T-helper 1 cell (primary cell): ENCODE measurements at regions not wholly inside any gene's neighbourhood (a gene's known extent, or its start where the extent isn't known, plus 50 kb on each side); places are given as distances from the start of the nearest gene placed in this dataset.
"Not testable (repeated sequence)": the region's sequence is repeated elsewhere in the genome, so short reads cannot be mapped to it uniquely, and the experiment has no call there.

Experiments
- DNase-seq, 5 donors: peaks; one replicate each; pipeline ENCODE4 v3.0.0-alpha.2; 2012 to 2020

- DNase-seq: not testable (repeated sequence)
These were observed 340.2 kb upstream of the MEIS1 start for GRCh38 chr2:66094689-66095088.

GRCh38 chr2:66093371-66093770 is 341.6 kb upstream of the MEIS1 start:
- DNase-seq: no peak

- no peak for DNase-seq
These were observed 349.9 kb upstream of the MEIS1 start for GRCh38 chr2:66084948-66085590.

- no peak for DNase-seq
These were observed 352.3 kb upstream of the MEIS1 start for GRCh38 chr2:66082581-66082980.

GRCh38 chr2:66080127-66080526 is 354.8 kb upstream of the MEIS1 start:
- no peak for DNase-seq

- DNase-seq: no peak
These were observed 361.8 kb upstream of the MEIS1 start for GRCh38 chr2:66073172-66073571.

GRCh38 chr2:66070721-66071602 is 364.0 kb upstream of the MEIS1 start:
- DNase-seq: no peak

- no peak for DNase-seq
These were observed 364.8 kb upstream of the MEIS1 start for GRCh38 chr2:66069937-66070720.

GRCh38 chr2:66066032-66066431 is 368.9 kb upstream of the MEIS1 start:
- DNase-seq: no peak

- no peak for DNase-seq
These were observed 375.6 kb upstream of the MEIS1 start for GRCh38 chr2:66059332-66059731.

GRCh38 chr2:66058675-66059074 is 376.2 kb upstream of the MEIS1 start:
- DNase-seq: no peak

- DNase-seq: no peak
These were observed 377.1 kb upstream of the MEIS1 start for GRCh38 chr2:66057844-66058243.

- no peak for DNase-seq
These were observed 384.5 kb upstream of the MEIS1 start for GRCh38 chr2:66050392-66050791.

GRCh38 chr2:66048667-66049066 is 386.3 kb upstream of the MEIS1 start:
- DNase-seq: no peak

GRCh38 chr2:66041902-66042657 is 392.8 kb upstream of the MEIS1 start:
- no peak for DNase-seq

- DNase-seq: no peak
These were observed 398.0 kb upstream of the MEIS1 start for GRCh38 chr2:66036948-66037347.

- DNase-seq: no peak
These were observed 400.5 kb upstream of the MEIS1 start for GRCh38 chr2:66034467-66034866.

GRCh38 chr2:66032226-66032775 is 402.6 kb upstream of the MEIS1 start:
- DNase-seq: no peak

GRCh38 chr2:66031236-66031635 is 403.7 kb upstream of the MEIS1 start:
- no peak for DNase-seq

- DNase-seq: no peak
These were observed 404.4 kb upstream of the MEIS1 start for GRCh38 chr2:66030553-66030952.

- DNase-seq: no peak
These were observed 410.5 kb upstream of the MEIS1 start for GRCh38 chr2:66024391-66024790.

- no peak for DNase-seq
These were observed 413.6 kb upstream of the MEIS1 start for GRCh38 chr2:66021296-66021695.
